ENCODE measurements at regions not wholly inside any gene's neighbourhood (a gene's known extent, or its start where the extent isn't known, plus 50 kb on each side); places are given as distances from the start of the nearest gene placed in this dataset.

DNA sequence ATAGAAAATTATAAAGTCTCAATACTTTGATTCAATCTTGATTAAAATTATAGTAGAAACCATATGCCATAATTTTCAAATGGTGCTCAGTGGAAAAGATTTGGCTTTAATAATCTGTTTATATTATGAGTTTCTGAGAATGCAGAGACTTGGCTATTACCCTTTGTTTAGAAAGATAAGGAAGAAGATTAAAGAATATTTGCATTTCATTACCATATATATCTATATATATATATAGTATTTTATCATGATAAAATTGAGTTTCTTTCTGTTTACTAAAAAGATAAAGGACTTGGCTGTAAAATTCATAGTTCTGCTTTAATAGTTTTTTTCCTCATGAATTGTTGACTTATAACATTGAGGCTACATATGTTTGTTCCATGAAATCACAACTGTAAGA is 679.3 kb upstream of the MAP3K7 start:
- Histone ChIP-seq H3K36me3 (ENCODE audit: control insufficient read depth in 2 of 2, insufficient read depth in 2 of 2, low read length in 1 of 2) (no peaks in the 10 kb centered on the region), H3K4me2 (ENCODE audit: control insufficient read depth, insufficient read depth) (no peak overlapping the region), H2AFZ (ENCODE audit: control insufficient read depth, low read depth, low read length) (no peak overlapping the region), H3K27ac (ENCODE audit: control insufficient read depth, insufficient read depth) (no peak overlapping the region), H3K79me2 (ENCODE audit: control insufficient read depth, insufficient read depth, low read length) (no peaks in the 10 kb centered on the region), H3K4me1 (ENCODE audit: control insufficient read depth, insufficient read depth, low read length) (no peaks in the 10 kb centered on the region), H3K9ac (ENCODE audit: control insufficient read depth, insufficient read depth, low read length) (no peak overlapping the region), H3K27me3 (replicated peaks in 1 of 2; ENCODE audit: control insufficient read depth in 2 of 2, insufficient read depth in 2 of 2, low read length in 1 of 2) (no peaks in the 10 kb centered on the region; a peak in 1 of 4 replicates), H3K9me3 (replicated peaks; ENCODE audit: control insufficient read depth, insufficient read depth, low read length) (no peaks in the 10 kb centered on the region; the same call in 2 of the 3 replicates), H4K20me1 (ENCODE audit: control insufficient read depth, insufficient read depth) (no peaks in the 10 kb centered on the region), H3K4me3 (no peak overlapping the region)
- in situ Hi-C loops (cut with MboI) (no loop called here), intact Hi-C loops (cut with micrococcal nuclease; ENCODE audit: unreplicated experiment) (no loop called here)
- ChIA-PET CTCF (no interaction called here), POLR2A (no interaction called here), RAD21 (ENCODE audit: unreplicated experiment) (no interaction called here), SMC1A (ENCODE audit: uncharacterized antibody, unreplicated experiment) (interaction anchor here (1.3 kb wide), 1 partner anchor 15 kb away, joined by 3 read pairs; no protein-coding TSS in a partner anchor)
- DNase-seq (ENCODE audit: low read depth, low spot score) (no peak), ATAC-seq (no peak), FAIRE-seq (no peak)
- BruUV-seq (replicated peaks): no TSS peak
- no peak for TF ChIP-seq ASH2L (IDR thresholded peaks at IDR 0.05; ENCODE audit: borderline replicate concordance, low read depth)
- TF ChIP-seq BRCA1 (IDR thresholded peaks at IDR 0.05; ENCODE audit: low read depth, low read length): no peak
- TF ChIP-seq SUZ12 (IDR thresholded peaks at IDR 0.05; ENCODE audit: unreplicated experiment): no peak
- TF ChIP-seq, protein P1, sequence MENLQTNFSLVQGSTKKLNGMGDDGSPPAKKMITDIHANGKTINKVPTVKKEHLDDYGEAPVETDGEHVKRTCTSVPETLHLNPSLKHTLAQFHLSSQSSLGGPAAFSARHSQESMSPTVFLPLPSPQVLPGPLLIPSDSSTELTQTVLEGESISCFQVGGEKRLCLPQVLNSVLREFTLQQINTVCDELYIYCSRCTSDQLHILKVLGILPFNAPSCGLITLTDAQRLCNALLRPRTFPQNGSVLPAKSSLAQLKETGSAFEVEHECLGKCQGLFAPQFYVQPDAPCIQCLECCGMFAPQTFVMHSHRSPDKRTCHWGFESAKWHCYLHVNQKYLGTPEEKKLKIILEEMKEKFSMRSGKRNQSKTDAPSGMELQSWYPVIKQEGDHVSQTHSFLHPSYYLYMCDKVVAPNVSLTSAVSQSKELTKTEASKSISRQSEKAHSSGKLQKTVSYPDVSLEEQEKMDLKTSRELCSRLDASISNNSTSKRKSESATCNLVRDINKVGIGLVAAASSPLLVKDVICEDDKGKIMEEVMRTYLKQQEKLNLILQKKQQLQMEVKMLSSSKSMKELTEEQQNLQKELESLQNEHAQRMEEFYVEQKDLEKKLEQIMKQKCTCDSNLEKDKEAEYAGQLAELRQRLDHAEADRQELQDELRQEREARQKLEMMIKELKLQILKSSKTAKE (IDR thresholded peaks at IDR 0.05; ENCODE audit: low read depth, poor library complexity, severe bottlenecking): no peak
- no peak for TF ChIP-seq GATAD2B (conservative IDR thresholded peaks at IDR 0.05; ENCODE audit: low read depth)
- no peak for TF ChIP-seq MTA3 (IDR thresholded peaks at IDR 0.05; ENCODE audit: borderline replicate concordance, low read length)
- no peak for TF ChIP-seq EP300 (IDR thresholded peaks at IDR 0.05; ENCODE audit: borderline replicate concordance in 1 of 2, control insufficient read depth in 1 of 2, low read depth in 2 of 2, low read length in 2 of 2)
- TF ChIP-seq SMAD5 (IDR thresholded peaks at IDR 0.05; ENCODE audit: low read depth): no peak
- no peak for TF ChIP-seq HCFC1 (IDR thresholded peaks at IDR 0.05; ENCODE audit: low read length)
- no peak for TF ChIP-seq LARP7 (IDR thresholded peaks at IDR 0.05)
- TF ChIP-seq, protein P2, sequence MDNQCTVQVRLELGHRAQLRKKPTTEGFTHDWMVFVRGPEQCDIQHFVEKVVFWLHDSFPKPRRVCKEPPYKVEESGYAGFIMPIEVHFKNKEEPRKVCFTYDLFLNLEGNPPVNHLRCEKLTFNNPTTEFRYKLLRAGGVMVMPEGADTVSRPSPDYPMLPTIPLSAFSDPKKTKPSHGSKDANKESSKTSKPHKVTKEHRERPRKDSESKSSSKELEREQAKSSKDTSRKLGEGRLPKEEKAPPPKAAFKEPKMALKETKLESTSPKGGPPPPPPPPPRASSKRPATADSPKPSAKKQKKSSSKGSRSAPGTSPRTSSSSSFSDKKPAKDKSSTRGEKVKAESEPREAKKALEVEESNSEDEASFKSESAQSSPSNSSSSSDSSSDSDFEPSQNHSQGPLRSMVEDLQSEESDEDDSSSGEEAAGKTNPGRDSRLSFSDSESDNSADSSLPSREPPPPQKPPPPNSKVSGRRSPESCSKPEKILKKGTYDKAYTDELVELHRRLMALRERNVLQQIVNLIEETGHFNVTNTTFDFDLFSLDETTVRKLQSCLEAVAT (IDR thresholded peaks at IDR 0.05): no peak
- no peak for TF ChIP-seq ZBTB11 (CRISPR knock-in tag; IDR thresholded peaks at IDR 0.05)
- no peak for TF ChIP-seq SIN3A (IDR thresholded peaks at IDR 0.05; ENCODE audit: low read depth, low read length)
- TF ChIP-seq RUNX3 (IDR thresholded peaks at IDR 0.05; ENCODE audit: low read length): no peak
- no peak for TF ChIP-seq NFXL1 (IDR thresholded peaks at IDR 0.05; ENCODE audit: borderline replicate concordance)

Measured in GM12878 (cell line).